Mucosa of gallbladder (tissue), 1 donor: ENCODE measurements at regions not wholly inside any gene's neighbourhood (a gene's known extent, or its start where the extent isn't known, plus 50 kb on each side); places are given as distances from the start of the nearest gene placed in this dataset.

ENCODE experiments used
- DNase-seq: peaks from one replicate; pipeline ENCODE4 v3.0.0-alpha.2; 2020; ENCODE audit warnings: low spot score
- donor health status: DM: no; HTN: no; CAD: no.

GRCh38 chr16:9411426-9411825 is 320.0 kb downstream of the HAPSTR1 start:
- DNase-seq, result no peak

GRCh38 chr16:9412031-9412914 is 320.8 kb downstream of the HAPSTR1 start:
- no peak for DNase-seq

- no peak for DNase-seq
These were observed 321.4 kb downstream of the HAPSTR1 start for GRCh38 chr16:9412915-9413264.

GRCh38 chr16:9415545-9415944 is 324.1 kb downstream of the HAPSTR1 start:
- DNase-seq, result no peak

- DNase-seq, result no peak
These were observed 326.5 kb downstream of the HAPSTR1 start for GRCh38 chr16:9417898-9418297.

- no peak for DNase-seq
These were observed 327.7 kb downstream of the HAPSTR1 start for GRCh38 chr16:9419161-9419560.

GRCh38 chr16:9422762-9423513 is 331.5 kb downstream of the HAPSTR1 start:
- no peak for DNase-seq

- DNase-seq, result no peak
These were observed 333.8 kb downstream of the HAPSTR1 start for GRCh38 chr16:9425236-9425635.

- DNase-seq, result no peak
These were observed 337.0 kb downstream of the HAPSTR1 start for GRCh38 chr16:9428355-9429005.

GRCh38 chr16:9429646-9430330 is 338.3 kb downstream of the HAPSTR1 start:
- DNase-seq, result no peak

GRCh38 chr16:9434659-9435058 is 343.2 kb downstream of the HAPSTR1 start:
- DNase-seq, result no peak

GRCh38 chr16:9436175-9436574 is 344.7 kb downstream of the HAPSTR1 start:
- DNase-seq, result no peak

GRCh38 chr16:9437115-9437514 is 345.7 kb downstream of the HAPSTR1 start:
- DNase-seq, result no peak

GRCh38 chr16:9438991-9439390 is 347.5 kb downstream of the HAPSTR1 start:
- no peak for DNase-seq

- no peak for DNase-seq
These were observed 349.6 kb downstream of the HAPSTR1 start for GRCh38 chr16:9441012-9441411.

GRCh38 chr16:9443864-9444263 is 352.4 kb downstream of the HAPSTR1 start:
- DNase-seq, result no peak

GRCh38 chr16:9446471-9447194 is 355.2 kb downstream of the HAPSTR1 start:
- DNase-seq, result no peak

- no peak for DNase-seq
These were observed 355.7 kb downstream of the HAPSTR1 start for GRCh38 chr16:9447195-9447551.

GRCh38 chr16:9447699-9448098 is 356.3 kb downstream of the HAPSTR1 start:
- no peak for DNase-seq

- no peak for DNase-seq
These were observed 358.2 kb downstream of the HAPSTR1 start for GRCh38 chr16:9449597-9449996.

- DNase-seq, result no peak
These were observed 365.8 kb downstream of the HAPSTR1 start for GRCh38 chr16:9457215-9457614.
